Spleen (tissue), 7 donors: ENCODE measurements at regions not wholly inside any gene's neighbourhood (a gene's known extent, or its start where the extent isn't known, plus 50 kb on each side); places are given as distances from the start of the nearest gene placed in this dataset.

ENCODE experiments used
- POLR2A ChIP-seq, 3 donors: fragments of 450-650 bp; IDR thresholded peaks; one replicate each; pipeline ENCODE4 v1.5.1; 2017; ENCODE audit warnings: antibody characterized with exemption in 3 of 3, mild to moderate bottlenecking in 1 of 3
- POLR2AphosphoS5 ChIP-seq, 3 donors: sonication (generic); formaldehyde crosslinking; IDR thresholded peaks; one replicate each; pipeline ENCODE4 v1.5.1; 2017; ENCODE audit warnings: antibody characterized with exemption in 3 of 3
- TF ChIP-seq, protein P1 (sequence below), 11 experiments: fragments of 200-600 bp in 7 of 11; fragments of 450-650 bp in 4 of 11; sonication (generic) in 4 of 11; IDR thresholded peaks in 8 of 11; conservative IDR thresholded peaks in 3 of 11; 1 replicate in 7 of 11; 2 replicates in 4 of 11; pipeline versions ENCODE4 v1.4.0 to v1.8.0; 2016 to 2021; ENCODE audit warnings: antibody characterized with exemption in 11 of 11, inconsistent platforms in 4 of 11, mild to moderate bottlenecking in 1 of 11
- donor health status: DM: no; HTN: no; CAD: no; lungs with moderate emphysema.
- donor health status: DM: no; HTN: no; CAD: no.
- donor health status: DM: no; HTN: no; CAD: no.

DNA sequence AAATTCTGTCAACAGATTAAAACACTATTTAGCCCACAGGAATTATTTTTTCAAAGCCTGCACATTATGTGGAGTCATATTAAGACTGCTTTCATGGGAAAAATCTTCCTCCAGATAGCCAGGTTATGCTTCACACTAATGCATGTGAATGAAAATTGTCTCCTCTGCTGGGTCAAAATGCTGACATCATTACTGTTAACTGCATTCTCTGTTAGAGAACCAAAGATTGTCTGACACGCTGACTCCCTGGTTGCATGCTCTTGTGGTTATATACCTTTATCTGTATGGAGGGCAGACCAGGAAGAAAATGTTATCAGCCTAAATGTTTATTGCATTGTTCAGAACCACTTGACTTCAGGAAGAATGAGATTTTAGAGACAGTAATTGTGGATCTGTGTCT lies 432.2 kb upstream of the MDGA2 start:
- TF ChIP-seq POLR2AphosphoS5 (IDR thresholded peaks at IDR 0.05) (no peak), POLR2A (IDR thresholded peaks at IDR 0.05) (no peak)
- TF ChIP-seq, protein P1, sequence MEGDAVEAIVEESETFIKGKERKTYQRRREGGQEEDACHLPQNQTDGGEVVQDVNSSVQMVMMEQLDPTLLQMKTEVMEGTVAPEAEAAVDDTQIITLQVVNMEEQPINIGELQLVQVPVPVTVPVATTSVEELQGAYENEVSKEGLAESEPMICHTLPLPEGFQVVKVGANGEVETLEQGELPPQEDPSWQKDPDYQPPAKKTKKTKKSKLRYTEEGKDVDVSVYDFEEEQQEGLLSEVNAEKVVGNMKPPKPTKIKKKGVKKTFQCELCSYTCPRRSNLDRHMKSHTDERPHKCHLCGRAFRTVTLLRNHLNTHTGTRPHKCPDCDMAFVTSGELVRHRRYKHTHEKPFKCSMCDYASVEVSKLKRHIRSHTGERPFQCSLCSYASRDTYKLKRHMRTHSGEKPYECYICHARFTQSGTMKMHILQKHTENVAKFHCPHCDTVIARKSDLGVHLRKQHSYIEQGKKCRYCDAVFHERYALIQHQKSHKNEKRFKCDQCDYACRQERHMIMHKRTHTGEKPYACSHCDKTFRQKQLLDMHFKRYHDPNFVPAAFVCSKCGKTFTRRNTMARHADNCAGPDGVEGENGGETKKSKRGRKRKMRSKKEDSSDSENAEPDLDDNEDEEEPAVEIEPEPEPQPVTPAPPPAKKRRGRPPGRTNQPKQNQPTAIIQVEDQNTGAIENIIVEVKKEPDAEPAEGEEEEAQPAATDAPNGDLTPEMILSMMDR (IDR thresholded peaks at IDR 0.05 in 8 of 11, conservative IDR thresholded peaks at IDR 0.05 in 3 of 11): no peak
